NCI-H2171 treated with DMSO at 0.1 percent for 48 hours (cell line): ENCODE measurements at regions not wholly inside any gene's neighbourhood (a gene's known extent, or its start where the extent isn't known, plus 50 kb on each side); places are given as distances from the start of the nearest gene placed in this dataset.
"Not testable (repeated sequence)": the region's sequence is repeated elsewhere in the genome, so short reads cannot be mapped to it uniquely, and the experiment has no call there.

Source experiments
- DNase-seq: peaks from one replicate; lab custom pipeline; 2025; lab: John Stamatoyannopoulos, UW

DNA sequence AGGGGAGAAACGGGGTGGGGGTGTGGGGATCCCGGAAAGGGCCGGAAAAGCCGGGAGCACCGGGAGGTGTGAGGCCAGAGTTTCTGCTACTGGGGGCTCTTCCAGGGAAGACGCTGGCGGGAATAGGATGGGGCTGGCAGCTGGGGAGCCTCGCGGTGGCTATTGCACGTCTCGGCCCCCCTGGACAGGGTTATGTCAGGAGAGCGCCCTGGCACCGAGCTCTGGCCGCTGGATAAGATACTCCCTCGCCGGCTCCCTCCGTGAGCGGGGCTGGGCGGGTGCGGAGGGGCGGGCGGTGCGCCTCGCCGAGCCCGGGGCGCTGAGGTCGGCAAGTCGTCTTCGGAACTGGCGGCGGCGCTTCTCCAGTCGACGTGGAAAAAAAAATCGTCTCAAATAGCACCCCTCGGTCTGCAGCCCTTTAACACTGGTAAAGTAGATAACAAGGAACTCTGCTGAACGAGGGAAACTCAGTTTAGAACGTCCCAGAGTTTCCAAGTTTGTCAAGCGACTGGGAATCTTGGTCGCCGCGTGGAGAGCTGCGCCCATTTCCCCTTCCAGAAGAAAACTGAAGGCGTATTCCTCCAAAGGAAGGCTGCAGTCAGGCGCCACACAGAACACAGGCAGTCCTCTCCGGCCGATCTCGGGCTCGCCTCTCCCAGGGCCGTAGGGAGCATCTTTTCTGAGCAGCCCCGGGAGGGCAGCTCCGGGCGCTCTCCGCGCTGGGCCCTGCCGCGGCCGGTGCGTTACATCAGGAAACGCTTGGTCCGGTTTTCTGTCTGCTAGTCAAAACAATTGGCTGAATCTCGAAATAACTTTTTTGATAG is 115.1 kb downstream of the KCNRG start:
- peak; percentile 56 for DNase-seq

- no peak for DNase-seq
Measured at GRCh38 chr13:50131920-50132903, 117.0 kb downstream of the KCNRG start.

DNA sequence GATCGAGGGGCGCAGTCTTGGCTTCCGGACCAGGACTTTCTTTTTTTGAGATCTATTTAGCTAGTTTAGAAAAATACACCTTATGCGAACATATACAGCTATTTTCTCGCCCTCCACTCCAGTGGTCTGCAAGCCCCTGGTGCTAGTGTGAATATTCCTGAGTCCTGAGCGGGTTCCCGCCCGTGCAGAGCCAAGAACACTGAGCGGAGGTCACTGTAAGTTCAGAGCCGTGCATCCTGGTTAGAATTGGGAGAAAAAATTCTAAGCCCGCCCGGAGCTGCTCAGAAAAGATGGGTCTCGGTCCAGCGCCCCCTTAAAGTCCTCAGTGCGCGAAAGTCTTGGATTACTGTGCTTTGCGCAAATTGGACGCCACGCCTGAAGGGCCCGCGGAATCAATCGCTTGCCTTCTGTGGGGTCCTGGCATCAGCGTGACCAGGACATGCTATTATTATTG is 117.7 kb downstream of the KCNRG start:
- no peak for DNase-seq

DNA sequence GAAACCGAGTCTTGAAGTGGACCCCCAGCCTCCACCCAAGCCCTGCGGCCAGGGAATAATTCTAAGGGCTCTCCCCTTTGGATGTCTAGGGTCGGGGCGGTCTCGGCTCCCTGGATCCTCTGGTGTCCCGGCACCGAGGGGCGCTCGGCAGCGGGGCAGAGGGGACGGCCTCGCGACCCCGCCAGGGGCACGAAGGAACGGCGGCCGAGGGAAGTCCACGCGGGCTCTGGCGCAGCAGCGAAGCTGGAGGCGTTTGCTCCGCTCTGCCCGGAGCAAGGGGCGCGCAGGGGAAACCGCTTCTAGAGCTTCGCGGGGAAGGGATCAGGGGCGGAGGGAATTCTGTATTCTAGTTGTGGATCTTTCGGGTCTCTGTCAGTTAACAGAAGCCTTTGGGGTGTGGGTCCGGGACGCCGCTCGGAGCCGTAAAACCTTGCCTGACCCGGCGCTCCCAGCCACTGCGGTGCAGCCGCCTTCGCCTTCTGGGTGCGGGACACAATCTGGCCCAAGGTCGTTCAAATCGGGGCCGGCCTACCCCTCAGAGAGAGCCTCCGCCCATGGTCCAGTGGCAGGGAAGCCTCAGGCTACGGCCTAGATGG is 118.2 kb downstream of the KCNRG start:
- no peak for DNase-seq

DNA sequence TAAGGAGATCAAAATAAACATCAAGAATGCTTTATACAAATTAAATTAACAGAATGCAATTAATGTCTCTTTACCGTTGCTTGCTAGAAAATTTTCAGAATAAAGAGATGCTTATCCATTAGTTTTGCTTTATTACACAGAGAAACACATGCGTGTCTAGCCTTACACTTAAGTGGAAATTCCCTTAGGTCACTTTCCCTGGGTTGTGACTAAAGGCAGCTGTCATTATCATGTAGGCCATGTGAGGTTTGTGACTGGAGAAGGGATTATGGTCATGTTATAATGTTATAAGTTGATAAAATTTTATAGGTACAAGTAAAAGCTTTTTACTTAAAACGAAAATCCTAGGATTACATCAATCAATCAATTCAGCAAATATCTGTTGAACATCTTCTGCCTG is 121.0 kb downstream of the KCNRG start:
- no peak for DNase-seq

DNA sequence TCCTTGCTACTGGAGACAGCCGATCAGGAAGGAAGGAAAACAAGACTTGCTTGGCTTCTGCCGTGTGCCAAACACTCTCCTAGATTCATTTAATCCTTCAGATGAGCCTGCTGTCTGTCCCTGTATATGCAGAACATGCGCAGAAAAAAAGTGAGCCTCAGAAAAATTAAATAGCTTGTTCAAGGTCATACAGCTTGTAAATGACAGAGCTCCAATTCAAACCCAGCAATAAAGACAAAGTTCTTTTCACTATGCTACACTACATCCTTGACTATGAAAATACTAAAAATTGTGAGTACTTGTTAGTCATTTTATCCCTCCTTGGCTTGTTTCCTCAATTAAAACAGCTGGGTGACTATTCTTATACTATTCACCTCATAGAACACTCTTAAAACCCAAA is 121.4 kb downstream of the KCNRG start:
- no peak for DNase-seq

- DNase-seq: not testable (repeated sequence)
Measured at GRCh38 chr13:50139435-50139934, 124.2 kb downstream of the KCNRG start.

- DNase-seq: no peak
Measured at GRCh38 chr13:50140153-50140552, 124.9 kb downstream of the KCNRG start.

GRCh38 chr13:50140581-50141374 is 125.5 kb downstream of the KCNRG start:
- no peak for DNase-seq

- DNase-seq: no peak
Measured at GRCh38 chr13:50141375-50141975, 126.2 kb downstream of the KCNRG start.

DNA sequence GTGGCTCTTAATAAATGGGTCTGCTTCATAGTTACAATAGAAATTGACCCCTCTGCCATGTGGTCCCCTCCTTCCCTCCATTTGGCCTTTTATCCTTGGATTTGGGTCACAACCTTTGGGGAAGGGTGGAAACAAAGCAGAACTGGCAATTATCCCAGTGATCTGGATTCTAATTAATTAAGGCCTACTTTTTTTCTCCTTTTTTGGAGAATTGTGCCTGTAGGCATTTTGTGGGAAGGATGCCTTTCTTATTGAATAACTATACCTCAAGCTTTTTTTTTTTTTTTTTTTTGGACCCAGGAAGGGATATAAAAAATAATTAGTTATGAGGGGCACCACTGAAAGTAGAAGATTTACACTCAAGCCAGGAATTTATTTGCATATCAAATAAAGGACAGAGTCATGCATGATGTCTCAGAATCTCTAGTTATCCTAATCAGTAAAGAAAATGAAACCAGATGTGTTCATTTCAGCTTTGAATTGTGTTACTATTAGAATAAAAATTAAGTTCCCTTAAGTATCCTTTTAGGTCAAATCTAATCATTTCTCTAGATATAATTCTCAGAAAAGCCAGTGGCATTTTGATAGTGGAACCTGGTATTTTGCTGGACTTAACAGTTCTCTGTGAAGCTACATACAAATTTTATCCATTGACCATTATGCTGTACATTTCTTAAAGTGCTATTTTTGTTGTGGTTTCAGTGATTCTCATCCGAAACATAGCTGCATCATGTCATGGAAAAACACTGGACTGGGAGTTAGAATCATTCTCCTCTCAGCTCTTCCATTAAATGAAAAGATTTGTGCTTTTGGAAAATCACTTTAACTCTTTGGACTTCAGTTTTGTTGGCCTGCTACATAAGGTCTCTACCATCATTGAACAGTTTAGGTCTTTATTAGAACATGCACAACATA is 129.3 kb downstream of the KCNRG start:
- DNase-seq: no peak

- DNase-seq: no peak
Measured at GRCh38 chr13:50149214-50149613, 134.0 kb downstream of the KCNRG start.

DNA sequence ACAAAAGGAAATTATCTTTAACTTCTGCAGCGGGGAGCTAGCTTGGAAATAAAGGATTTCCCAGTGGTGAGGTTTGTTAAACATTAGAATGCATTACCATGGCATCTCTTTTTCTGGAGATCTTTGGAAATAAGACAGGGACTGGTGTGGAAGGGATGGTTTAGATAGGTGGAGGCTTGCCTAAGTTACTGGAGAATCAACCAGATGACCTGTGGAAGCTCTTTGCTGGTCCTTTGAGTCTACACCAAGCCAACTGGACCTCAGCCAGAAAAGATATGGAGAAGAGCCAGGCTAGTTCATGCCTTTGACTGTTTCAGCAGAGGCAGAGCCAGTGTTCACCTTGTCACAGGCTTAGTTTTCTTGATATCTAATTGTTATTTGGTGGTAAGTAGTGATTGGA is 134.7 kb downstream of the KCNRG start:
- DNase-seq: no peak

- no peak for DNase-seq
Measured at GRCh38 chr13:50152224-50152623, 137.0 kb downstream of the KCNRG start.

GRCh38 chr13:50152655-50153309 is 137.5 kb downstream of the KCNRG start:
- DNase-seq: no peak

DNA sequence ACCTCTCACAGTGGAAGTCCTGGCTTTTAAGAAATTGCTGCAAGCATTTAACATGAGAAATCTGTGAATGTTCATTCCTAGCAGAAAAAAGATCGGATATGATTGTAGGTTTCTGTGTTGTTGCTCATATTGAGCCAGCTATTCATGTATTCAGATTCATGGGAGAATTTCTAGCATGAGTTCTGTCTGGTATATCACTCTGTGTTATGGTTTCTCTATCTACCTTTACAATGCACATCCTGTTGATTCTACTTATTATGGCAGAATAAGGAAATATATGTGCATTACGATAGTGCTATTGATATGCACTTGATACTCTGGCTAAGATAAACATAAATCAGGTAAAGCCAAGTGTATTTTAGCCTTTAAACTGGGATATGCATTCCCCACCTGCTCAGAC is 138.2 kb downstream of the KCNRG start:
- no peak for DNase-seq

DNA sequence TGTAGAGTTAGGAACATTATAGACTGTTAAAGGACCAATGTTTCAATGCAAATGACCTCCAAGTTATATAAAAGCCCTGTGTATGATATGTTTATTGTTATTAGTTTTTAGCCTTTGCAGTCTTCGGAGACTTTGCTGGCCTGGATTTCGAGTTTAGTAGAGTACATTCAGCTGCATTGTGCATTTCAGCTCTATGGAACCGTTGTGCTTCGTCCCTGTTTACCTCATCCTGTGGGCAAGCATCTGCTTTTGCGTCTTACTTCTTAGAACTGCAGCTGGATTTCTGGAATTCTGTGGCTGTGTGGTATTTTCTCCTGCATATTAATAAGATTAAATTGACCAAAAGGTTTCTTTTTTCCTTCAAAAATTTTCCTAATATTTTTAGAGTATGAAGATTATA is 138.6 kb downstream of the KCNRG start:
- DNase-seq: no peak

GRCh38 chr13:50154697-50155096 is 139.5 kb downstream of the KCNRG start:
- DNase-seq: no peak

GRCh38 chr13:50156140-50156539 is 140.9 kb downstream of the KCNRG start:
- no peak for DNase-seq
